ENCODE measurements at regions not wholly inside any gene's neighbourhood (a gene's known extent, or its start where the extent isn't known, plus 50 kb on each side); places are given as distances from the start of the nearest gene placed in this dataset.

GRCh38 chr12:85664429-85664828, 171.8 kb downstream of the RASSF9 start:
- ChIA-PET CTCF (ENCODE audit: unreplicated experiment) (no interaction called here), POLR2A (no interaction called here)
- no peak for TF ChIP-seq CTCF (conservative IDR thresholded peaks at IDR 0.05; ENCODE audit: low read length)
- TF ChIP-seq EZH2phosphoT487 (IDR thresholded peaks at IDR 0.05; ENCODE audit: borderline replicate concordance, low read depth, low read length): no peak
- no peaks in the 10 kb centered on the region for H3K36me3 ChIP-seq (ENCODE audit: insufficient read depth, low read length)
- no peak overlapping the region for H3K4me2 ChIP-seq (ENCODE audit: low read length)
- no TSS peak for BruUV-seq (replicated peaks)
- H3K9me2 ChIP-seq (ENCODE audit: insufficient read depth, low read length): no peaks in the 10 kb centered on the region
- no peak overlapping the region for H3K27ac ChIP-seq (ENCODE audit: low read depth, low read length, poor library complexity, severe bottlenecking)
- no peak for DNase-seq (ENCODE audit: low spot score)
- H3K9me3 ChIP-seq (ENCODE audit: low read length): no peaks in the 10 kb centered on the region
- H3K79me2 ChIP-seq (ENCODE audit: insufficient read depth, low read depth, low read length): no peaks in the 10 kb centered on the region
- H4K20me1 ChIP-seq (ENCODE audit: insufficient read depth, low read length): no peaks in the 10 kb centered on the region
- no peaks in the 10 kb centered on the region for H3K4me1 ChIP-seq (ENCODE audit: insufficient read depth, low read length, poor library complexity, severe bottlenecking)
- H2AFZ ChIP-seq (ENCODE audit: low read length): no peak overlapping the region
- intact Hi-C loops (cut with micrococcal nuclease; ENCODE audit: unreplicated experiment): no loop called here
- H3K4me3 ChIP-seq (ENCODE audit: low read depth, low read length, poor library complexity, severe bottlenecking): no peak overlapping the region

- no peaks in the 10 kb centered on the region for H3K36me3 ChIP-seq (ENCODE audit: insufficient read depth, low read length)
- no peak overlapping the region for H3K27ac ChIP-seq (ENCODE audit: low read depth, low read length, poor library complexity, severe bottlenecking)
- no peaks in the 10 kb centered on the region for H3K4me1 ChIP-seq (ENCODE audit: insufficient read depth, low read length, poor library complexity, severe bottlenecking)
- no peak for DNase-seq (ENCODE audit: low spot score)
- no peaks in the 10 kb centered on the region for H3K9me3 ChIP-seq (ENCODE audit: low read length)
- ChIA-PET CTCF (ENCODE audit: unreplicated experiment) (no interaction called here), POLR2A (no interaction called here)
- BruUV-seq (replicated peaks): no TSS peak
- no peaks in the 10 kb centered on the region for H4K20me1 ChIP-seq (ENCODE audit: insufficient read depth, low read length)
- intact Hi-C loops (cut with micrococcal nuclease; ENCODE audit: unreplicated experiment): no loop called here
- H2AFZ ChIP-seq (ENCODE audit: low read length): no peak overlapping the region
- H3K4me3 ChIP-seq (ENCODE audit: low read depth, low read length, poor library complexity, severe bottlenecking): no peak overlapping the region
- TF ChIP-seq CTCF (conservative IDR thresholded peaks at IDR 0.05; ENCODE audit: low read length): no peak
- TF ChIP-seq EZH2phosphoT487 (IDR thresholded peaks at IDR 0.05; ENCODE audit: borderline replicate concordance, low read depth, low read length): no peak
- H3K9me2 ChIP-seq (ENCODE audit: insufficient read depth, low read length): no peaks in the 10 kb centered on the region
- no peaks in the 10 kb centered on the region for H3K79me2 ChIP-seq (ENCODE audit: insufficient read depth, low read depth, low read length)
- H3K4me2 ChIP-seq (ENCODE audit: low read length): no peak overlapping the region
Measured at GRCh38 chr12:85669911-85670310, 166.3 kb downstream of the RASSF9 start.

GRCh38 chr12:85672436-85672835, 163.8 kb downstream of the RASSF9 start:
- Histone ChIP-seq H3K9me2 (ENCODE audit: insufficient read depth, low read length) (no peaks in the 10 kb centered on the region), H3K9me3 (ENCODE audit: low read length) (no peaks in the 10 kb centered on the region), H3K4me1 (ENCODE audit: insufficient read depth, low read length, poor library complexity, severe bottlenecking) (no peaks in the 10 kb centered on the region), H2AFZ (ENCODE audit: low read length) (no peak overlapping the region), H3K79me2 (ENCODE audit: insufficient read depth, low read depth, low read length) (no peaks in the 10 kb centered on the region), H4K20me1 (ENCODE audit: insufficient read depth, low read length) (no peaks in the 10 kb centered on the region), H3K36me3 (ENCODE audit: insufficient read depth, low read length) (no peaks in the 10 kb centered on the region), H3K4me2 (ENCODE audit: low read length) (no peak overlapping the region), H3K27ac (ENCODE audit: low read depth, low read length, poor library complexity, severe bottlenecking) (no peak overlapping the region), H3K4me3 (ENCODE audit: low read depth, low read length, poor library complexity, severe bottlenecking) (no peak overlapping the region)
- ChIA-PET POLR2A (no interaction called here), CTCF (ENCODE audit: unreplicated experiment) (no interaction called here)
- DNase-seq (ENCODE audit: low spot score): no peak
- no TSS peak for BruUV-seq (replicated peaks)
- intact Hi-C loops (cut with micrococcal nuclease; ENCODE audit: unreplicated experiment): no loop called here
- TF ChIP-seq CTCF (conservative IDR thresholded peaks at IDR 0.05; ENCODE audit: low read length) (no peak), EZH2phosphoT487 (IDR thresholded peaks at IDR 0.05; ENCODE audit: borderline replicate concordance, low read depth, low read length) (no peak)

Measured in OCI-LY7 (cell line).